Right lobe of liver (tissue), 4 donors: ENCODE measurements at regions not wholly inside any gene's neighbourhood (a gene's known extent, or its start where the extent isn't known, plus 50 kb on each side); places are given as distances from the start of the nearest gene placed in this dataset.

Source experiments
- POLR2A ChIP-seq: fragments of 450-650 bp; IDR thresholded peaks from one replicate; pipeline ENCODE4 v1.6.1; 2017; ENCODE audit warnings: antibody characterized with exemption, mild to moderate bottlenecking
- TF ChIP-seq, protein P1 (sequence below), 4 donors: fragments of 200-600 bp in 3 of 4; fragments of 450-650 bp in 1 of 4; IDR thresholded peaks; one replicate each; pipeline versions ENCODE4 v1.5.1 to v1.8.0; 2016 to 2022; ENCODE audit warnings: antibody characterized with exemption in 4 of 4, mild to moderate bottlenecking in 2 of 4
- donor health status: DM: no; HTN: no; CAD: no.
- donor health status: DM: no; HTN: no; CAD: no.
- donor health status: DM: no; HTN: yes; CAD: no.

DNA sequence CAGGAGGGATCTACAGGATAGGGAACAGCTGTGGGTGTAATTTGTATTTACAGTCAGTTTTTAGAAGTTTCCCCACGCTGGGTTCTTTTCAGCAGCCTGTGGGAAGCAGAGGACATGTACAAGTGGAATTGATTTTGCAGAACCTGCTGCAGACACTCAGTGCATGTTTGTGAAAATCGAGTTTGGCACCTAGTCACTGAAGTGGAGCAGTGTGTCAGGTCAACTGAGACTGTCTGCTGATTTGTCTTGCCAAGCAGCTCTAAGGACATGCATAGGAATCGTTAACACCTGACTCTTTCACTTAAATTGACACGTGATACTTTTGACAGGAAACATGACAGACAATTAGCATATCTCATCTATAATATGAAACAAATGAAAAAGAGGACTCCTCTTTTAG lies 416.6 kb downstream of the TMX3 start:
- TF ChIP-seq, protein P1, sequence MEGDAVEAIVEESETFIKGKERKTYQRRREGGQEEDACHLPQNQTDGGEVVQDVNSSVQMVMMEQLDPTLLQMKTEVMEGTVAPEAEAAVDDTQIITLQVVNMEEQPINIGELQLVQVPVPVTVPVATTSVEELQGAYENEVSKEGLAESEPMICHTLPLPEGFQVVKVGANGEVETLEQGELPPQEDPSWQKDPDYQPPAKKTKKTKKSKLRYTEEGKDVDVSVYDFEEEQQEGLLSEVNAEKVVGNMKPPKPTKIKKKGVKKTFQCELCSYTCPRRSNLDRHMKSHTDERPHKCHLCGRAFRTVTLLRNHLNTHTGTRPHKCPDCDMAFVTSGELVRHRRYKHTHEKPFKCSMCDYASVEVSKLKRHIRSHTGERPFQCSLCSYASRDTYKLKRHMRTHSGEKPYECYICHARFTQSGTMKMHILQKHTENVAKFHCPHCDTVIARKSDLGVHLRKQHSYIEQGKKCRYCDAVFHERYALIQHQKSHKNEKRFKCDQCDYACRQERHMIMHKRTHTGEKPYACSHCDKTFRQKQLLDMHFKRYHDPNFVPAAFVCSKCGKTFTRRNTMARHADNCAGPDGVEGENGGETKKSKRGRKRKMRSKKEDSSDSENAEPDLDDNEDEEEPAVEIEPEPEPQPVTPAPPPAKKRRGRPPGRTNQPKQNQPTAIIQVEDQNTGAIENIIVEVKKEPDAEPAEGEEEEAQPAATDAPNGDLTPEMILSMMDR (IDR thresholded peaks at IDR 0.05): no peak
- no peak for TF ChIP-seq POLR2A
